Thyroid gland (tissue), 4 donors: ENCODE measurements at regions not wholly inside any gene's neighbourhood (a gene's known extent, or its start where the extent isn't known, plus 50 kb on each side); places are given as distances from the start of the nearest gene placed in this dataset.

Source experiments
- CTCF ChIP-seq, 6 experiments: fragments of 200-600 bp in 3 of 6; fragments of 450-650 bp in 3 of 6; sonication (generic) in 3 of 6; IDR thresholded peaks; one replicate each; pipeline ENCODE4 v1.5.1; 2016 to 2019; ENCODE audit warnings: antibody characterized with exemption in 6 of 6, mild to moderate bottlenecking in 2 of 6, inconsistent platforms in 1 of 6, moderate library complexity in 1 of 6
- POLR2A ChIP-seq, 2 donors: fragments of 450-650 bp; IDR thresholded peaks; one replicate each; pipeline ENCODE4 v1.6.1; 2017; ENCODE audit warnings: antibody characterized with exemption in 2 of 2, mild to moderate bottlenecking in 2 of 2, moderate library complexity in 1 of 2

GRCh38 chr3:190768891-190769290 is 93.6 kb downstream of the GMNC start:
- TF ChIP-seq POLR2A (IDR thresholded peaks at IDR 0.05) (no peak), CTCF (IDR thresholded peaks at IDR 0.05) (no peak)
